Liver (tissue), 8 donors: ENCODE measurements at regions not wholly inside any gene's neighbourhood (a gene's known extent, or its start where the extent isn't known, plus 50 kb on each side); places are given as distances from the start of the nearest gene placed in this dataset.
"Not testable (repeated sequence)": the region's sequence is repeated elsewhere in the genome, so short reads cannot be mapped to it uniquely, and the experiment has no call there.

Source experiments
- DNase-seq: peaks from one replicate; pipeline ENCODE4 v3.0.0-alpha.2; 2017; ENCODE audit warnings: low spot score
- H3K27ac ChIP-seq, 2 donors: one replicate each; pipeline ENCODE4 v1.7.0; 2013; ENCODE audit warnings: inconsistent platforms in 2 of 2, low read length in 2 of 2, control low read depth in 1 of 2, low read depth in 1 of 2, mild to moderate bottlenecking in 1 of 2
- H3K27me3 ChIP-seq, 4 donors: one replicate each; pipeline versions ENCODE4 v1.6.1 to v1.7.0; 2013; ENCODE audit warnings: low read length in 3 of 4, inconsistent platforms in 1 of 4, mild to moderate bottlenecking in 1 of 4, moderate library complexity in 1 of 4; ENCODE audit not compliant: control insufficient read depth in 4 of 4, insufficient read depth in 4 of 4
- H3K36me3 ChIP-seq, 4 donors: one replicate each; pipeline versions ENCODE4 v1.6.1 to v1.7.0; 2013; ENCODE audit warnings: low read length in 3 of 4, mild to moderate bottlenecking in 3 of 4, low read depth in 1 of 4, moderate library complexity in 1 of 4; ENCODE audit not compliant: control insufficient read depth in 4 of 4, insufficient read depth in 3 of 4
- H3K4me1 ChIP-seq, 4 donors: one replicate each; pipeline versions ENCODE4 v1.6.1 to v1.7.0; 2013; ENCODE audit warnings: low read length in 3 of 4, mild to moderate bottlenecking in 3 of 4, moderate library complexity in 1 of 4; ENCODE audit not compliant: control insufficient read depth in 4 of 4, insufficient read depth in 4 of 4
- H3K4me3 ChIP-seq, 3 donors: one replicate each; pipeline versions ENCODE4 v1.6.1 to v1.7.0; 2013; ENCODE audit warnings: low read length in 3 of 3, control low read depth in 1 of 3, low read depth in 1 of 3, mild to moderate bottlenecking in 1 of 3
- H3K9ac ChIP-seq, 2 donors: one replicate each; pipeline ENCODE4 v1.7.0; 2013; ENCODE audit warnings: low read length in 2 of 2, mild to moderate bottlenecking in 2 of 2, moderate library complexity in 2 of 2, control low read depth in 1 of 2, low read depth in 1 of 2
- H3K9me3 ChIP-seq, 4 donors: one replicate each; pipeline versions ENCODE4 v1.6.1 to v1.7.0; 2013; ENCODE audit warnings: low read length in 3 of 4; ENCODE audit not compliant: control insufficient read depth in 4 of 4
- ATF3 ChIP-seq: IDR thresholded peaks from 2 replicates; pipeline ENCODE4 v1.6.1; 2016; ENCODE audit warnings: antibody characterized with exemption
- CTCF ChIP-seq: fragments of 150-350 bp; IDR thresholded peaks from 2 replicates; pipeline ENCODE4 v1.5.1; 2017; ENCODE audit warnings: improper control_type of control experiment, low read depth, low read length; ENCODE audit not compliant: missing input control
- EGR1 ChIP-seq, 2 donors: IDR thresholded peaks; 2 replicates each; pipeline ENCODE4 v1.6.1; 2016 to 2018; ENCODE audit warnings: antibody characterized with exemption in 2 of 2, low read depth in 2 of 2
- FOXA1 ChIP-seq: IDR thresholded peaks from 2 replicates; pipeline ENCODE4 v1.6.1; 2016; ENCODE audit warnings: antibody characterized with exemption
- FOXA2 ChIP-seq: IDR thresholded peaks from 2 replicates; pipeline ENCODE4 v1.6.1; 2016; ENCODE audit warnings: antibody characterized with exemption
- GABPA ChIP-seq, 2 donors: IDR thresholded peaks in 1 of 2; conservative IDR thresholded peaks in 1 of 2; 2 replicates each; pipeline ENCODE4 v1.6.1; 2016; ENCODE audit warnings: antibody characterized with exemption in 2 of 2, mild to moderate bottlenecking in 1 of 2, moderate library complexity in 1 of 2
- HNF4A ChIP-seq, 2 donors: conservative IDR thresholded peaks; 2 replicates each; pipeline ENCODE4 v1.6.1; 2016; ENCODE audit warnings: antibody characterized with exemption in 2 of 2, mild to moderate bottlenecking in 2 of 2
- HNF4G ChIP-seq: IDR thresholded peaks from 2 replicates; pipeline ENCODE4 v1.6.1; 2016; ENCODE audit warnings: antibody characterized with exemption
- JUND ChIP-seq, 2 donors: IDR thresholded peaks; 2 replicates each; pipeline ENCODE4 v1.6.1; 2016; ENCODE audit warnings: antibody characterized with exemption in 2 of 2
- MAX ChIP-seq: IDR thresholded peaks from 2 replicates; pipeline ENCODE4 v1.6.1; 2016; ENCODE audit warnings: antibody characterized with exemption
- NR2F2 ChIP-seq: IDR thresholded peaks from 2 replicates; pipeline ENCODE4 v1.6.1; 2016; ENCODE audit warnings: antibody characterized with exemption
- RAD21 ChIP-seq, 2 donors: IDR thresholded peaks; 2 replicates each; pipeline ENCODE4 v1.6.1; 2016; ENCODE audit warnings: antibody characterized with exemption in 2 of 2, mild to moderate bottlenecking in 2 of 2
- REST ChIP-seq: IDR thresholded peaks from 2 replicates; pipeline ENCODE4 v1.6.1; 2016; ENCODE audit warnings: antibody characterized with exemption, mild to moderate bottlenecking
- RXRA ChIP-seq, 2 donors: IDR thresholded peaks; 2 replicates each; pipeline ENCODE4 v1.6.1; 2017 to 2018; ENCODE audit warnings: antibody characterized with exemption in 2 of 2, mild to moderate bottlenecking in 1 of 2
- SP1 ChIP-seq: IDR thresholded peaks from 2 replicates; pipeline ENCODE4 v1.6.1; 2018; ENCODE audit warnings: antibody characterized with exemption, mild to moderate bottlenecking
- TAF1 ChIP-seq: conservative IDR thresholded peaks from 2 replicates; pipeline ENCODE4 v1.6.1; 2016; ENCODE audit warnings: antibody characterized with exemption, mild to moderate bottlenecking
- YY1 ChIP-seq: IDR thresholded peaks from 2 replicates; pipeline ENCODE4 v1.6.1; 2016; ENCODE audit warnings: antibody characterized with exemption, mild to moderate bottlenecking
- ZBTB33 ChIP-seq: IDR thresholded peaks from 2 replicates; pipeline ENCODE4 v1.6.1; 2016; ENCODE audit warnings: antibody characterized with exemption
- WGBS: extraction: QIAGEN DNeasy Blood & Tissue Kit; methylation state at CpG from one replicate; pipeline ENCODE4 v1.1.7; 2013; 5-methylcytosine and 5-hydroxymethylcytosine counted together
- donor health status: healthy.
- donor health status: healthy.
- donor health status: healthy.
- donor health status: healthy.
- donor health status: healthy.

- Histone ChIP-seq H3K4me1 (no peaks in the 10 kb centered on the region), H3K9ac (no peak overlapping the region), H3K4me3 (no peak overlapping the region), H3K9me3 (no peaks in the 10 kb centered on the region), H3K36me3 (no peaks in the 10 kb centered on the region), H3K27me3 (no peaks in the 10 kb centered on the region), H3K27ac (no peak overlapping the region)
- TF ChIP-seq FOXA2, result no peak
- no peak for TF ChIP-seq EGR1 (IDR thresholded peaks at IDR 0.05; ENCODE audit: low read depth in 2 of 2)
- no peak for TF ChIP-seq RXRA (IDR thresholded peaks at IDR 0.05)
- TF ChIP-seq MAX, result no peak
- no peak for TF ChIP-seq HNF4G
- no peak for DNase-seq
- WGBS, result 92% methylated on average over 5 of the region's 5 CpGs
These were observed 83.6 kb upstream of the CHD6 start for GRCh38 chr20:41701588-41702348.

- not testable (repeated sequence) for H3K36me3 ChIP-seq, DNase-seq, H3K4me1 ChIP-seq, H3K9ac ChIP-seq, H3K27me3 ChIP-seq, H3K9me3 ChIP-seq, H3K27ac ChIP-seq, H3K4me3 ChIP-seq
- 88% methylated on average over 3 of the region's 3 CpGs for WGBS
These were observed 81.5 kb upstream of the CHD6 start for GRCh38 chr20:41699673-41700072.

GRCh38 chr20:41697861-41698559, 79.8 kb upstream of the CHD6 start:
- Histone ChIP-seq H3K27ac (no peak overlapping the region), H3K4me3 (no peak overlapping the region), H3K4me1 (peaks cover 0 to 4% (median 0%) of the 10 kb centered on the region in 4 donors), H3K9ac (no peak overlapping the region), H3K36me3 (no peaks in the 10 kb centered on the region), H3K27me3 (no peaks in the 10 kb centered on the region), H3K9me3 (no peaks in the 10 kb centered on the region)
- WGBS, result 64% methylated on average over 6 of the region's 6 CpGs
- DNase-seq, result no peak
- TF ChIP-seq HNF4A (conservative IDR thresholded peaks at IDR 0.05), result no peak
- TF ChIP-seq ZBTB33, result no peak
- no peak for TF ChIP-seq RXRA (IDR thresholded peaks at IDR 0.05)
- TF ChIP-seq NR2F2, result no peak
- no peak for TF ChIP-seq EGR1 (IDR thresholded peaks at IDR 0.05; ENCODE audit: low read depth in 2 of 2)
- TF ChIP-seq GABPA (IDR thresholded peaks at IDR 0.05 in 1 of 2, conservative IDR thresholded peaks at IDR 0.05 in 1 of 2), result no peak
- no peak for TF ChIP-seq FOXA1
- TF ChIP-seq ATF3, result peak; percentile 18
- TF ChIP-seq TAF1, result no peak
- no peak for TF ChIP-seq YY1
- TF ChIP-seq RAD21 (IDR thresholded peaks at IDR 0.05), result peak; percentile 68 to 81
- peak; percentile 71 for TF ChIP-seq CTCF
- no peak for TF ChIP-seq JUND (IDR thresholded peaks at IDR 0.05)
- no peak for TF ChIP-seq HNF4G
- TF ChIP-seq SP1, result no peak
- no peak for TF ChIP-seq FOXA2
- no peak for TF ChIP-seq REST
- no peak for TF ChIP-seq MAX
